CD4-positive, alpha-beta T cell (primary cell): ENCODE measurements at regions not wholly inside any gene's neighbourhood (a gene's known extent, or its start where the extent isn't known, plus 50 kb on each side); places are given as distances from the start of the nearest gene placed in this dataset.

Source experiments
- ATAC-seq: fragments of 200-7000 bp; cut with Tn5 transposase; one replicate; pipeline ENCODE4 v1.10.0; 2022; ENCODE audit warnings: mild to moderate bottlenecking; ENCODE audit not compliant: poor library complexity
- CTCF ChIA-PET: fragments of 350-600 bp; sonication (Branson Sonifier 250); formaldehyde crosslinking; loops from one replicate; lab custom pipeline; 2021; ENCODE audit warnings: antibody characterized with exemption, inconsistent platforms; lab: Charles Lee
- POLR2A ChIA-PET: fragments of 350-600 bp; sonication (Branson Sonifier 250); formaldehyde crosslinking; loops from one replicate; lab custom pipeline; 2021; ENCODE audit warnings: antibody characterized with exemption, inconsistent platforms; lab: Charles Lee
- DNase-seq, 14 experiments: peaks; one replicate each; pipeline ENCODE4 v3.0.0-alpha.2; 2013 to 2020; ENCODE audit warnings: mixed read lengths in 2 of 14
- H3K27ac ChIP-seq, 2 donors: one replicate each; pipeline versions ENCODE4 v1.5.1 to v1.7.0; 2013; ENCODE audit warnings: low read length in 2 of 2, low read depth in 1 of 2, mild to moderate bottlenecking in 1 of 2
- H3K27me3 ChIP-seq, 2 experiments: 1 replicate in 1 of 2; 2 replicates in 1 of 2; pipeline versions ENCODE4 v1.6.1 to v1.7.0; 2013; ENCODE audit warnings: low read length in 2 of 2, control low read depth in 1 of 2, mild to moderate bottlenecking in 1 of 2, moderate library complexity in 1 of 2; ENCODE audit not compliant: insufficient read depth in 2 of 2, control insufficient read depth in 1 of 2
- H3K36me3 ChIP-seq: one replicate; pipeline ENCODE4 v1.6.1; 2013; ENCODE audit warnings: low read length, control low read depth; ENCODE audit not compliant: insufficient read depth
- H3K4me1 ChIP-seq: one replicate; pipeline ENCODE4 v1.6.1; 2013; ENCODE audit warnings: low read length, control low read depth; ENCODE audit not compliant: insufficient read depth
- H3K4me3 ChIP-seq: one replicate; pipeline ENCODE4 v1.5.1; 2013; ENCODE audit warnings: mild to moderate bottlenecking, low read length, moderate library complexity
- H3K9me3 ChIP-seq, 2 experiments: 1 replicate in 1 of 2; 2 replicates in 1 of 2; pipeline versions ENCODE4 v1.6.1 to v1.7.0; 2013; ENCODE audit warnings: low read length in 2 of 2, mild to moderate bottlenecking in 2 of 2, control low read depth in 1 of 2, moderate library complexity in 1 of 2; ENCODE audit not compliant: control insufficient read depth in 1 of 2, insufficient read depth in 1 of 2
- H3K27ac Mint-ChIP-seq: one replicate; pipeline ENCODE4 v1.8.0; 2020; ENCODE audit warnings: mixed read lengths
- H3K27me3 Mint-ChIP-seq: one replicate; pipeline ENCODE4 v1.8.0; 2021; ENCODE audit warnings: mixed read lengths
- H3K36me3 Mint-ChIP-seq: one replicate; pipeline ENCODE4 v1.8.0; 2021; ENCODE audit warnings: low read depth, mixed read lengths
- H3K4me1 Mint-ChIP-seq: one replicate; pipeline ENCODE4 v1.8.0; 2021; ENCODE audit warnings: low read depth, mixed read lengths
- H3K4me3 Mint-ChIP-seq: one replicate; pipeline ENCODE4 v1.8.0; 2020; ENCODE audit warnings: mild to moderate bottlenecking, mixed read lengths
- H3K9me3 Mint-ChIP-seq: one replicate; pipeline ENCODE4 v1.8.0; 2020; ENCODE audit warnings: mixed read lengths
- intact Hi-C, 2 experiments: fragments of 100-400 bp; cut with DNase I in 1 of 2; cut with micrococcal nuclease in 1 of 2; formaldehyde crosslinking; loops; one replicate each; pipeline versions ENCODE4 v1.15.1 to v1.9.0; 2023 to 2025; cut with DNase I, micrococcal nuclease
- TF ChIP-seq, protein P1 (sequence below): fragments of 200-600 bp; IDR thresholded peaks from one replicate; pipeline ENCODE4 v1.8.0; 2022; ENCODE audit warnings: antibody characterized with exemption, mild to moderate bottlenecking

DNA sequence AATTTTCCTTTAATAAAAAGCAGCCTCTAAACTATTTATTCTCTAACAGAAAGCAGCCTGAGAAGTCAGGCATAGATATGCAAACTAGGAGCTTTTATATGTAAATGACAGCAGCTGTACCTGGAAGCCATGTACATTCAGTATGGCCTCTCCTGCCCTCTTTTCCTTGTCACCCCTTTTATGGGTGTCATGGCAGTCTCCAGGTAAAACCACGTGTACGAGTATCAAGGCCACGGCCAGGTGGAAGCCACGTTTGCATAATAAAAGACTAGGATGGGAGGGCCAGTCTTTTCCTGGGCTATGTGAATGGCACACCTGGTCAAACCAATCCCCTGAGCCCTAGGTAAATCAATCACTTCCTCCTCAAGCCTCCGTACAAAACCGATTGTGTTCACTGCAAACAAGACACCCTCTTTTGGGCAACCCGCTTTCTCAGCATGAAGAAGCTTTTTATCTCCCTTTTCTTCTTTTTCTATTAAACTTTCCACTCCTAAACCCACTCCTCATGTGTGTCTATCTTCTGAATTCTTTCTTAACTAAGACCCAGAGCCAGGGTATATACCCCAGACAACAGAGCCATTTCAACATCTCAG lies 419.5 kb upstream of the CTNND2 start:
- Histone ChIP-seq H3K4me3 (no peak overlapping the region), H3K9me3 (peaks cover 5 to 7% of the 10 kb centered on the region in 2 experiments), H3K27me3 (no peaks in the 10 kb centered on the region), H3K27ac (no peak overlapping the region), H3K36me3 (no peaks in the 10 kb centered on the region), H3K4me1 (no peaks in the 10 kb centered on the region)
- ATAC-seq (no peak), DNase-seq (no peak)
- H3K27ac Mint-ChIP-seq, result no peak overlapping the region
- no peaks in the 10 kb centered on the region for H3K27me3 Mint-ChIP-seq
- ChIA-PET CTCF (no interaction called here), POLR2A (no interaction called here)
- no peak overlapping the region for H3K4me3 Mint-ChIP-seq
- peaks cover 13% of the 10 kb centered on the region for H3K9me3 Mint-ChIP-seq
- no peaks in the 10 kb centered on the region for H3K4me1 Mint-ChIP-seq
- no peaks in the 10 kb centered on the region for H3K36me3 Mint-ChIP-seq
- intact Hi-C loops, result no loop called here
- TF ChIP-seq, protein P1, sequence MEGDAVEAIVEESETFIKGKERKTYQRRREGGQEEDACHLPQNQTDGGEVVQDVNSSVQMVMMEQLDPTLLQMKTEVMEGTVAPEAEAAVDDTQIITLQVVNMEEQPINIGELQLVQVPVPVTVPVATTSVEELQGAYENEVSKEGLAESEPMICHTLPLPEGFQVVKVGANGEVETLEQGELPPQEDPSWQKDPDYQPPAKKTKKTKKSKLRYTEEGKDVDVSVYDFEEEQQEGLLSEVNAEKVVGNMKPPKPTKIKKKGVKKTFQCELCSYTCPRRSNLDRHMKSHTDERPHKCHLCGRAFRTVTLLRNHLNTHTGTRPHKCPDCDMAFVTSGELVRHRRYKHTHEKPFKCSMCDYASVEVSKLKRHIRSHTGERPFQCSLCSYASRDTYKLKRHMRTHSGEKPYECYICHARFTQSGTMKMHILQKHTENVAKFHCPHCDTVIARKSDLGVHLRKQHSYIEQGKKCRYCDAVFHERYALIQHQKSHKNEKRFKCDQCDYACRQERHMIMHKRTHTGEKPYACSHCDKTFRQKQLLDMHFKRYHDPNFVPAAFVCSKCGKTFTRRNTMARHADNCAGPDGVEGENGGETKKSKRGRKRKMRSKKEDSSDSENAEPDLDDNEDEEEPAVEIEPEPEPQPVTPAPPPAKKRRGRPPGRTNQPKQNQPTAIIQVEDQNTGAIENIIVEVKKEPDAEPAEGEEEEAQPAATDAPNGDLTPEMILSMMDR, result no peak

DNA sequence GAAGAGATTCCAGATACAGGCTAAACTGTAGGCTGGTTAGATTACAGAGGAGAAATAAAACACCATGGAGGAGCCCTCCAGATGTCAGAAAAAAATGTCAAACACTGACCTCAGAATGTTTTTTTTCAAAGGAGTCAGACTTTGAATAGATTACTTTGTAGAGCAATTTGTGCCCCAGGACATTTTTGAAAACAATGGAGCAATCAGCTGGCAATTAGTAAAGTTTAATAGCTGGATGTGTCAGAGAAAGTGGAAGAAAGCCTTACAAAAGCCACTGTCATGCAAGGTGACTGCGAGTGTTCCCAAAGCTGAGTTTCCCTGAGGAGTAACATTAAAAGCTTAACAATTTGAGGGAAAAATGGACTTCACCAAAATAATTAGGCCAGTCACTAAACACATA lies 417.8 kb upstream of the CTNND2 start:
- H3K4me3 ChIP-seq, result no peak overlapping the region
- H3K27ac Mint-ChIP-seq, result no peak overlapping the region
- no peaks in the 10 kb centered on the region for H3K36me3 Mint-ChIP-seq
- TF ChIP-seq, protein P1, result no peak
- ChIA-PET CTCF (no interaction called here), POLR2A (no interaction called here)
- DNase-seq (no peak), ATAC-seq (no peak)
- intact Hi-C loops, result no loop called here
- H3K4me1 ChIP-seq, result no peaks in the 10 kb centered on the region
- peaks cover 5 to 7% of the 10 kb centered on the region in 2 experiments for H3K9me3 ChIP-seq
- H3K4me1 Mint-ChIP-seq, result no peaks in the 10 kb centered on the region
- H3K27me3 Mint-ChIP-seq, result no peaks in the 10 kb centered on the region
- peaks cover 12% of the 10 kb centered on the region for H3K9me3 Mint-ChIP-seq
- H3K27ac ChIP-seq, result no peak overlapping the region
- H3K27me3 ChIP-seq, result no peaks in the 10 kb centered on the region
- no peak overlapping the region for H3K4me3 Mint-ChIP-seq
- no peaks in the 10 kb centered on the region for H3K36me3 ChIP-seq

GRCh38 chr5:12320331-12320730 lies 416.1 kb upstream of the CTNND2 start:
- no peak overlapping the region for H3K27ac Mint-ChIP-seq

More at GRCh38 chr5:12320331-12320730, 416.1 kb upstream of the CTNND2 start:
- Mint-ChIP-seq H3K4me1 (no peaks in the 10 kb centered on the region), H3K9me3 (peaks cover 7% of the 10 kb centered on the region), H3K36me3 (no peaks in the 10 kb centered on the region), H3K4me3 (no peak overlapping the region), H3K27me3 (no peaks in the 10 kb centered on the region)
- intact Hi-C loops, result no loop called here
- no peak overlapping the region for H3K4me3 ChIP-seq
- CTCF ChIA-PET, result no interaction called here
- peaks cover 5 to 7% of the 10 kb centered on the region in 2 experiments for H3K9me3 ChIP-seq
- TF ChIP-seq, protein P1, result no peak
- H3K36me3 ChIP-seq, result no peaks in the 10 kb centered on the region
- no peak overlapping the region for H3K27ac ChIP-seq
- POLR2A ChIA-PET, result no interaction called here
- ATAC-seq (no peak), DNase-seq (no peak)
- no peaks in the 10 kb centered on the region for H3K4me1 ChIP-seq
- H3K27me3 ChIP-seq, result no peaks in the 10 kb centered on the region
